DND-41 (cell line): ENCODE measurements at regions not wholly inside any gene's neighbourhood (a gene's known extent, or its start where the extent isn't known, plus 50 kb on each side); places are given as distances from the start of the nearest gene placed in this dataset.

Experiments used
- EZH2 ChIP-seq: IDR thresholded peaks from 3 replicates; pipeline ENCODE4 v1.6.1; 2012; ENCODE audit warnings: borderline replicate concordance, low read depth, mild to moderate bottlenecking, moderate library complexity, low read length, inconsistent platforms; ENCODE audit not compliant: severe bottlenecking
- TF ChIP-seq, protein P1 (sequence below): IDR thresholded peaks from 2 replicates; pipeline ENCODE4 v1.5.1; 2012; ENCODE audit warnings: borderline replicate concordance, low read length, moderate library complexity, mild to moderate bottlenecking; ENCODE audit not compliant: poor library complexity, severe bottlenecking; ENCODE audit errors: extremely low read depth

DNA sequence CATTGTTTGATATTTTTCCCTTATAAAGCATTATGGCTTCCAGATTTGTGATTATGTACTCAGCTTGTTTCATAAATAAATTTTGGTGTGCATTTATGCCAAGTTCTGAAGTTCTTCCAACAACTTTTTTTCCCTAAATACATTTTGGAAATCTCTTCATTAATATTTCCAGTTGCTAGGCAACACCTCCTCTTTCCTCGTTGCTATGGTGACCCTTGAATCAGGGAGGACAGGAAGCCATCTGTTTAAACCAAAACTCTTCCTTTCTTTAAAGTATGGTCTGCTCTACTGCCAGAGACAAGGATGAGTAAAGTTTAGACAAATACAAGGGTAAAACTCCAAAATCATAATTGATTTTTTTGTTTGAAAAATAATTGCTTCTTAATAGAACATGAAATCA lies 779.3 kb downstream of the CDH9 start:
- TF ChIP-seq, protein P1, sequence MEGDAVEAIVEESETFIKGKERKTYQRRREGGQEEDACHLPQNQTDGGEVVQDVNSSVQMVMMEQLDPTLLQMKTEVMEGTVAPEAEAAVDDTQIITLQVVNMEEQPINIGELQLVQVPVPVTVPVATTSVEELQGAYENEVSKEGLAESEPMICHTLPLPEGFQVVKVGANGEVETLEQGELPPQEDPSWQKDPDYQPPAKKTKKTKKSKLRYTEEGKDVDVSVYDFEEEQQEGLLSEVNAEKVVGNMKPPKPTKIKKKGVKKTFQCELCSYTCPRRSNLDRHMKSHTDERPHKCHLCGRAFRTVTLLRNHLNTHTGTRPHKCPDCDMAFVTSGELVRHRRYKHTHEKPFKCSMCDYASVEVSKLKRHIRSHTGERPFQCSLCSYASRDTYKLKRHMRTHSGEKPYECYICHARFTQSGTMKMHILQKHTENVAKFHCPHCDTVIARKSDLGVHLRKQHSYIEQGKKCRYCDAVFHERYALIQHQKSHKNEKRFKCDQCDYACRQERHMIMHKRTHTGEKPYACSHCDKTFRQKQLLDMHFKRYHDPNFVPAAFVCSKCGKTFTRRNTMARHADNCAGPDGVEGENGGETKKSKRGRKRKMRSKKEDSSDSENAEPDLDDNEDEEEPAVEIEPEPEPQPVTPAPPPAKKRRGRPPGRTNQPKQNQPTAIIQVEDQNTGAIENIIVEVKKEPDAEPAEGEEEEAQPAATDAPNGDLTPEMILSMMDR = no peak
- TF ChIP-seq EZH2 = no peak
